Kasumi-1 (cell line): ENCODE measurements at regions not wholly inside any gene's neighbourhood (a gene's known extent, or its start where the extent isn't known, plus 50 kb on each side); places are given as distances from the start of the nearest gene placed in this dataset.
"Not testable (repeated sequence)": the region's sequence is repeated elsewhere in the genome, so short reads cannot be mapped to it uniquely, and the experiment has no call there.

ENCODE experiments used
- DNase-seq, 2 experiments: peaks; one replicate each; lab custom pipeline; 2025; lab: John Stamatoyannopoulos, UW

- not testable (repeated sequence) for DNase-seq
These were observed 1008.9 kb upstream of the FOXG1 start for GRCh38 chr14:27757642-27758041.

GRCh38 chr14:27760367-27760766 lies 1006.2 kb upstream of the FOXG1 start:
- not testable (repeated sequence) for DNase-seq

GRCh38 chr14:27799066-27800028 lies 967.2 kb upstream of the FOXG1 start:
- not testable (repeated sequence) for DNase-seq

DNA sequence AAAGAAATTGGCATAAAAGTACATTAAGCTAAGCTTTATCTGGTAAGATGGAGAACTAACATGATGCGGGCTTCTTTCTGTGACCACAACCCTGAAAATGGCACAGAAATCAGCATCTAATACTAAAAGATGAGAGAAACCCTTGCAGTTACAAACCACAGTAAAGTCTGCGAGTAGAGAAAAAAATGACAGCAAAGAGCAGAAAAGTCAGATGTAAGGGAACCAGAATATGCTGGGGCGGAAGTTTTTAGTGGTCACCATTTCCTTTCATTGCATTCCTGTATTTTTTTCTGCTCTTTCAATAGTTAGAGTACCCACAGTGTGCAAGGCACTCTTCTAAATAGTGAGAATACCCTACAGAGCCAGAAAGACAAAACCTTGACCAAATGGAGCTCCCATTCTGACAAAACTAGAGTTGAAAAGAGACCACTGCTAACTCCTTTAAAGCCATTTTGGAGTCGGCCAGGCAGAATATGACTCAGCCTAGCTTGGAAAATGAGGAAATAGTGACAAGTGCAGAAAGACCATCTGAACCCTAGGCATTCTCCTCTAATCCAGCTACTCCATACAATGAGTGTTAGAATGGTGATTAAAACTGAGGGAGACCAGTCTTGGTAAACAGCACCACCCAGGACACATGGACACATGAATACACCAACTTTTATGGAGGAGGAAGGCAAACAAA lies 948.7 kb upstream of the FOXG1 start:
- DNase-seq: peak; percentile 83 to 85

GRCh38 chr14:27826149-27826548 lies 940.4 kb upstream of the FOXG1 start:
- DNase-seq: peak; percentile 89 to 93

GRCh38 chr14:27831978-27832377 lies 934.6 kb upstream of the FOXG1 start:
- not testable (repeated sequence) for DNase-seq

DNA sequence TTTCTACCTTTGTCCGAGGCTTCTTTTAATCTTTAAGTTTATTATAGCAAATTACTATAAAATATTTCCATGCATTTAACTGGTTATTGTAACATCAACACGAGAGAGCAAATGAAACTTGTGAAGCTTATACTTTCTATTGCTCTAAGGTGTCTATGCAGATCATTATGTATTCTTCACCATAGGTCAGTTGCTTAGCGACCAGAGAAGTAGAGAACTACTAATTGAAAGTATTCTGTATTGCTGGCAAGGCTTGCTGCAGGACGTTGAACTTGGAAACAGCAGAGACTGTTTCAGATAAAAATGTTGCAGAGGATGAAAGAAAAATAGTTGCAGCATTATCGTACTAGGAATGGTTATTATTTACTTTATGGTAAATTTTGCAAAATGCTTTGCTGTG lies 933.6 kb upstream of the FOXG1 start:
- DNase-seq: not testable (repeated sequence)

- DNase-seq: no peak
These were observed 930.2 kb upstream of the FOXG1 start for GRCh38 chr14:27836386-27836785.

- no peak for DNase-seq
These were observed 921.2 kb upstream of the FOXG1 start for GRCh38 chr14:27845241-27845850.

- DNase-seq: no peak
These were observed 920.7 kb upstream of the FOXG1 start for GRCh38 chr14:27845902-27846301.

- DNase-seq: not testable (repeated sequence)
These were observed 919.1 kb upstream of the FOXG1 start for GRCh38 chr14:27847480-27847879.

GRCh38 chr14:27849193-27849592 lies 917.4 kb upstream of the FOXG1 start:
- DNase-seq: not testable (repeated sequence)

DNA sequence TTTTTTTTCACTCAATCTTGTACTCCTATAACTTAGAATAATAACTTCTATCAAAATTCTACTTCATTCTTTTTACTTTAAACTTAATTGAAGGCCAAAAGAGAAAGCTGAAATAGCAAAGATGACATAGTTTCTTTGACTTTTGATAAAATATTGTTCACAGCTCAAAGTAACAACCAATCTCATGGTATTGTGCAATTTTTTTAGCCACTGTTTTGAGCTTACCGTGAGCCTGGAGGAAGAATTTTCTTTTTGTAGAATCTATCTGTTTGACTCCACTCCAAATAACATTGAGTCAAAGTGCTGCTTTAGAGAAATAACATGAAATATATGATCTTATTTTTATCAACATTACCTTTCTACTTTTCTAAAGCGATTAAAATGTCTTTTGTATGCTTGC lies 903.9 kb upstream of the FOXG1 start:
- DNase-seq: no peak

DNA sequence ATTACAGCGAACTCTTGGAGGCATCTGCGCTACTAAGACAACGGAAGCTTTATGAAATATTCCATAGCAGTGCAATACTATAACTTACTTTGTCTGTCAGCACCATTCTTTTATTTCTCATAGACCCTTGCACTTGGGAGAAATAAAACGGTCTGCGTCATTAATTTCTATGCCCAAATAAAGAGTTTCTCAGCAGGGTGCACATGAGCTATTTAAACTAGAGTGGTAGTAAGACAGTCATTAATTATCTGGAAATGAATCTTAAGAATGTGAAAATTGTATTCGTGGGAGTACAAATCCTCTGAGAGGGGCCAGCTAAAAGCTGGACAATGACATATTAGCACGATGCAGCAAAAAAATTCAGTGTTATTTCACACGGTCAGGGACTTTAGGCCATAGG lies 903.4 kb upstream of the FOXG1 start:
- no peak for DNase-seq

DNA sequence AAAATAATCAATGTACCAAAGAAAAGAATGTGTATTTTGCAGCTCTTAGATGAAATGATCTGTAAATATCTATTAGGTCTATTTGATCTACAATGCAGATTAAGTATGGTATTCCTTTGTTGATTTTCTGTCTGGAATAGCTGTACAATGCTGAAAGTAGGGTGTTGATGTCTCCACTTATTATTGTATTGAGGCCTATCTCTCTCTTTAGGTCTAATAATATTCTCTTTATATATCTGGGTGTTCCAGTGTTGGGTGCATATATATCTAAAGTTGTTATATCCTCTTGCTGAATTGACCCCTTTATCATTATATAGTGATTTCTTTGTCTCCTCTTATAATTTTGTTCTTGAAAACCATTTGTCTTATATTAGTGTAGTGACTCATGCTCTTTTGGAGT lies 885.5 kb upstream of the FOXG1 start:
- no peak for DNase-seq

DNA sequence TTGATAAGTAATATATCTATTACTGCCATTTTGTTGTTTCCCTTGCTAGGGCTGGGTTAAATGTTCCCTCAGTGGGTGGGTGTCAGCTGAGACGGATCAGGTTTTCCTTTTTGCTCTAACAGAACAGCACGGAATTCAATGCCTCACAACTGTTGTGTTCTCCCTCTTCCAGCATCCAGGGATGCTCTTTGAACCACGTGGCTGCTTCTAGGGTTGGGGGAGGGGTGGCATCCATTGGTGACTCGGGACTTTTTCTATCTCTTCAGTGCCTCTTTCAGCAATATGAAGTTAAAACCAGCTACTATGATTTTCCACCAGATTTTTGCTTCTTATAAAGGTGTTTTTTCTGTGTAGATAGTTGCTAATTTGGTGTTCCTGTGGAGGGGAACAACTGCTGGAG lies 884.9 kb upstream of the FOXG1 start:
- no peak for DNase-seq

- DNase-seq: no peak
These were observed 880.3 kb upstream of the FOXG1 start for GRCh38 chr14:27886256-27886655.

GRCh38 chr14:27890259-27890658 lies 876.3 kb upstream of the FOXG1 start:
- no peak for DNase-seq

DNA sequence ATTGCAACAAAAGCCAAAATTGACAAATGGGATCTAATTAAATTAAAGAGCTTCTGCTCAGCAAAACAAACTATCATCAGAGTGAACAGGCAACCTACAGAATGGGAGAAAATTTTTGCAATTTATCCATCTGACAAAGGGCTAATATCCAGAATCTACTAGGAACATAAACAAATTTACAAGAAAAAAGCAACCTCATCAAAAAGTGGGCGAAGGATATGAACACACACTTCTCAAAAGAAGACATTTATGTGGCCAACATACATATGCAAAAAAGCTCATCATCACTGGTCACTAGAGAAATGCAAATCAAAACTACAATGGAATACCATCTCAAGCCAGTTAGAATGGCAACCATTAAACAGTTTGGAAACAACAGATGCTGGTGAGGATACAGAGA lies 858.1 kb upstream of the FOXG1 start:
- DNase-seq: not testable (repeated sequence)

GRCh38 chr14:27916326-27916725 lies 850.3 kb upstream of the FOXG1 start:
- no peak for DNase-seq

GRCh38 chr14:27917896-27918295 lies 848.7 kb upstream of the FOXG1 start:
- no peak for DNase-seq

DNA sequence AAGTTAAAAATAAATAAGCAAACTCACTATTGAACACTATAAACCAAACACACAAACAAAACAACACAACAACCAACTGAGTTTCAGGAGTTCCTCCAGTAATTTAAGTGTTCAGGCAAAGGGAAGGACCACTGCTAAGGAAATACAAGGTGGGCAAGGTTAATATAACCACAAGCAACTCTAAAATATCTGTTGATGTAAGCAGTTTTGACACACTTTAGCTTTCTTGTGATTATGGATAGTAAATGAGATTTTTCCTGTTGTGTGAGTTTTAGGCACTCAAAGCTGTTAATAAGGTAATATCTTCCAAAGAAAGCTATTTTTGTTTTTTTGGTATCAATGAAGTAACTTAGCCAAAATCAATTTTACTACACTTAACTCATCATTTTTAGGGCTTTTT lies 839.1 kb upstream of the FOXG1 start:
- no peak for DNase-seq
